ENCODE measurements at regions not wholly inside any gene's neighbourhood (a gene's known extent, or its start where the extent isn't known, plus 50 kb on each side); places are given as distances from the start of the nearest gene placed in this dataset.

GRCh38 chr13:34247596-34247995, 429.6 kb downstream of the RFC3 start:
- H2BK5ac ChIP-seq (ENCODE audit: low read depth, low read length, poor library complexity, severe bottlenecking), result no peak overlapping the region
- no peak overlapping the region for H3K56ac ChIP-seq (ENCODE audit: extremely low read depth, insufficient read depth, low read length)
- no peak overlapping the region for H4K8ac ChIP-seq (ENCODE audit: low read depth in 2 of 2, low read length in 2 of 2)
- H3K9ac ChIP-seq (ENCODE audit: low read depth, low read length), result no peak overlapping the region
- no TSS peak for BruUV-seq (replicated peaks)
- dilution Hi-C loops (cut with HindIII; ENCODE audit: low sequenced_read_pairs, unreplicated experiment) (no loop called here), in situ Hi-C loops (cut with MboI; ENCODE audit: low sequenced_read_pairs) (no loop called here), intact Hi-C loops (cut with micrococcal nuclease) (no loop called here)
- no peak for TF ChIP-seq MXI1 (IDR thresholded peaks at IDR 0.05; ENCODE audit: borderline replicate concordance, low read depth, low read length)
- TF ChIP-seq USF2 (IDR thresholded peaks at IDR 0.05; ENCODE audit: low read depth, low read length), result no peak
- no peak for TF ChIP-seq BHLHE40 (IDR thresholded peaks at IDR 0.05; ENCODE audit: low read depth, low read length)
- no peak for TF ChIP-seq RAD21 (IDR thresholded peaks at IDR 0.05; ENCODE audit: low read length)
- no peak for TF ChIP-seq MAZ (IDR thresholded peaks at IDR 0.05; ENCODE audit: borderline replicate concordance, low read depth, low read length)
- no peak for TF ChIP-seq FOS (IDR thresholded peaks at IDR 0.05; ENCODE audit: low read depth, low read length)
- no peak overlapping the region for H3K4me3 ChIP-seq (ENCODE audit: insufficient read depth, low read depth, low read length)
- H3K9me1 ChIP-seq (ENCODE audit: insufficient read depth, low read length), result no peaks in the 10 kb centered on the region
- no peaks in the 10 kb centered on the region for H3K27me3 ChIP-seq (ENCODE audit: control insufficient read depth, insufficient read depth, low read length)
- no peak overlapping the region for H3K4ac ChIP-seq (ENCODE audit: low read depth, low read length)
- H3K36me3 ChIP-seq (ENCODE audit: control insufficient read depth, insufficient read depth, low read length), result no peaks in the 10 kb centered on the region
- no peaks in the 10 kb centered on the region for H4K20me1 ChIP-seq (ENCODE audit: insufficient read depth, low read length)
- no peak overlapping the region for H2BK15ac ChIP-seq (ENCODE audit: low read depth, low read length)
- H3K23ac ChIP-seq (ENCODE audit: low read depth, low read length), result no peak overlapping the region
- ChIA-PET POLR2A (ENCODE audit: unreplicated experiment) (no interaction called here), CTCF (no interaction called here)
- no peak overlapping the region for H2AFZ ChIP-seq (replicated peaks; ENCODE audit: low read length, poor library complexity)
- H2BK20ac ChIP-seq (ENCODE audit: low read depth, low read length), result no peak overlapping the region
- no peak overlapping the region for H3K27ac ChIP-seq (ENCODE audit: insufficient read depth, low read length)
- H3K18ac ChIP-seq (ENCODE audit: low read depth, low read length), result no peak overlapping the region
- H3K79me1 ChIP-seq (ENCODE audit: low read depth in 1 of 2, low read length in 2 of 2), result no peaks in the 10 kb centered on the region
- H2AK5ac ChIP-seq (ENCODE audit: low read depth, low read length), result no peak overlapping the region
- H2BK120ac ChIP-seq (ENCODE audit: low read depth, low read length), result no peak overlapping the region
- no peaks in the 10 kb centered on the region for H3K4me1 ChIP-seq (ENCODE audit: control insufficient read depth, insufficient read depth, low read length)
- no peak overlapping the region for H2AK9ac ChIP-seq (replicated peaks; ENCODE audit: low read depth, low read length, poor library complexity)
- H4K5ac ChIP-seq (ENCODE audit: low read depth, low read length), result no peak overlapping the region
- no peak for ATAC-seq (ENCODE audit: low read depth)
- H3K14ac ChIP-seq (replicated peaks; ENCODE audit: low read depth, low read length), result no peak overlapping the region
- H4K91ac ChIP-seq (ENCODE audit: insufficient read depth, low read depth, low read length), result no peak overlapping the region
- no peak overlapping the region for H3K4me2 ChIP-seq (ENCODE audit: low read depth, low read length)
- H3K9me3 ChIP-seq (ENCODE audit: control insufficient read depth, insufficient read depth, low read length), result no peaks in the 10 kb centered on the region
- DNase-seq, result no peak
- WGBS, 2 experiments (ENCODE audit: extremely low coverage in 2 of 2, insufficient read length in 1 of 2), result no CpG with 5 or more reads among the region's 1 CpG

All from IMR-90 (cell line).